SH-SY5Y (cell line): ENCODE measurements at regions not wholly inside any gene's neighbourhood (a gene's known extent, or its start where the extent isn't known, plus 50 kb on each side); places are given as distances from the start of the nearest gene placed in this dataset.

ENCODE experiments used
- GATA2 ChIP-seq: IDR thresholded peaks from 2 replicates; pipeline ENCODE4 v1.6.1; 2011; ENCODE audit warnings: mild to moderate bottlenecking, low read depth, low read length
- GATA3 ChIP-seq: IDR thresholded peaks from 2 replicates; pipeline ENCODE4 v1.6.1; 2011; ENCODE audit warnings: low read depth, mild to moderate bottlenecking, low read length, moderate library complexity

GRCh38 chr3:13224967-13225366 is 151.7 kb upstream of the IQSEC1 start:
- no peak for TF ChIP-seq GATA3
- TF ChIP-seq GATA2: no peak

- TF ChIP-seq GATA2 (no peak), GATA3 (no peak)
Observed at GRCh38 chr3:13223574-13224237, 150.5 kb upstream of the IQSEC1 start.

- TF ChIP-seq GATA2 (no peak), GATA3 (no peak)
Observed at GRCh38 chr3:13222891-13223573, 149.8 kb upstream of the IQSEC1 start.

DNA sequence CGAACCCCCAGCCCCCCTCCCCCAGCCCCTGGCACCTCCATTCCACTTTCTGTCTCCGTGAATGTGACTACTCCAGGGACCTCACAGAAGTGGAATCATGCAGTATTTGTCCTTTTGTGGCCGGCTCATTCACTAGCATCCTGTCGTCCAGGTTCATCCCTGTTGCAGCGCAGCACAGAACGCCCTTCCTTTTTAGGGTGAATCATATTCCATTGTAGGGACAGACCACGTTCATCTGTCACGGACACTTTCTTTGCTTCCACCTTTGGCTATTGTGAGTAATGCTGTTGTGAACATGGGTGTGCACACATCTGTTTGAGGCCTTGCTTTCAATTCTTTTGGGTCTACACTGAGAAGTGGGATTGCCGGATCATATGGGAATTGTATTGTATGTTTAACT is 148.9 kb upstream of the IQSEC1 start:
- TF ChIP-seq GATA3: no peak

DNA sequence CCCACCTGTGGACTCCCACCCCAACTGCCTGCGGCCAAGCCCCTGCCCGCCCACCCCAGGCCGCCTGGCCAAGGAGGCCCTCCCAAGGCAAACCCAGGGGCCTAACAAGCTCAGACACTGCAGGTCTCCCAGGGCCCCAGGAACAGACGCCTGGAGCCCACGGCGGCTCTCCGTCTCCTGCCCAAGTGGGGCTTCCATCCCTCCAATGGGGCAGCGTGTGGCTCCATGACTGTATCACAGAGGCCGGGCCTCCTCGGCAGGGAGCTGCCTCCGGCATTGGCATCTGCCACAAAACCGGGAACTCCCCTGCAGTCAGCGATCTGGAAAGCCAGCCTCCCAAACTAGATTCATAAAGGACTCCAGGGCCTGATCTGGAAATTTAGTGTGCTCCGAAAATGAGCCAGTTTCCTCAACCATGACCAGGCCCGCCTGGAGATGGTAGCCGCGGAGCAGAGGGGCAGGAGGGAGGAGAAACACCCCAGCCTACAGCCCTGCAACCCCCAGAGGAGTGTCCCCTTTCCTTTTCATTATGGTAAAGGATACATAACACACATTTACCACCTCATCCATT is 148.3 kb upstream of the IQSEC1 start:
- TF ChIP-seq GATA2: no peak
- no peak for TF ChIP-seq GATA3

DNA sequence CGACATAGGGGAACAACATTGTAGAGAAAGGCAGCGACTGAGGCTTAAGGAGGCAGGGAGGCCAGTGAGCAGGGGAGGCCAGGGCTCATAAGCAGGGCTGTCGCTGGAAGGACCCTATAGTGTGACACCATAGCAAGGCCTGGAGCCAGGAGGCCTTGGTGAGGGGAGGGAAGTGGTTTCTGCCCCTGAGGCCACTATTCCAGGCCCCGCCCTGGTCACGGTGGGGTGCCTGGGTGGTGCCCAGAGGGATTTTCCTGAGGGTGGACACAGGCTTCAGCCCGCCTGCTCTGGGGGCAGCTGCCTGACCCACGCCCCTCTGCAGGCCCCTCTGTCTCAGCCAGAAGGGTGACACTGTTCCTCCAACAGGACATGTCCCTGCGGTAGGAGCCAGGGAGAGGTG is 147.8 kb upstream of the IQSEC1 start:
- TF ChIP-seq GATA2 (no peak), GATA3 (no peak)

DNA sequence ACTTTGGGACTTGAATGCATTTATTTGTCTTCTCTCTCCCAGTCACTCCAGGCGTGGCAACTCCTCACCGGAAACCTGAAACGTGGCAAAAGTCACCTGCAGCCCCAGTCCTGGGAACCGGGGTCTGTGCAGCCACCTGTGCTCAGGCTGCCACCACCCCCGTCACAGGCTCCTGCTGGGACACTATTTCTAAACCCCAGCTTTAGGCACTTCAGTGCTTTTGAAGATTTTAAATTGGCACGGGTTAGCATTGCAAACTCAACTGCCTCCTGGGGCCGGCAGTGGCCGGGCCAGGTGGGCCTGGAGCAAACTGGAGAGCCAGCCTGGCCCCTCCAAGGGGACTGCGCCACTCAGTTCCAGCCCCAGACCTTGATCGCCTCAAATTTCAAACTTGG is 146.7 kb upstream of the IQSEC1 start:
- TF ChIP-seq GATA3 (no peak), GATA2 (no peak)

GRCh38 chr3:13219077-13219901 is 146.1 kb upstream of the IQSEC1 start:
- TF ChIP-seq GATA3 (no peak), GATA2 (no peak)

- TF ChIP-seq GATA2 (no peak), GATA3 (no peak)
Observed at GRCh38 chr3:13218541-13218908, 145.3 kb upstream of the IQSEC1 start.

DNA sequence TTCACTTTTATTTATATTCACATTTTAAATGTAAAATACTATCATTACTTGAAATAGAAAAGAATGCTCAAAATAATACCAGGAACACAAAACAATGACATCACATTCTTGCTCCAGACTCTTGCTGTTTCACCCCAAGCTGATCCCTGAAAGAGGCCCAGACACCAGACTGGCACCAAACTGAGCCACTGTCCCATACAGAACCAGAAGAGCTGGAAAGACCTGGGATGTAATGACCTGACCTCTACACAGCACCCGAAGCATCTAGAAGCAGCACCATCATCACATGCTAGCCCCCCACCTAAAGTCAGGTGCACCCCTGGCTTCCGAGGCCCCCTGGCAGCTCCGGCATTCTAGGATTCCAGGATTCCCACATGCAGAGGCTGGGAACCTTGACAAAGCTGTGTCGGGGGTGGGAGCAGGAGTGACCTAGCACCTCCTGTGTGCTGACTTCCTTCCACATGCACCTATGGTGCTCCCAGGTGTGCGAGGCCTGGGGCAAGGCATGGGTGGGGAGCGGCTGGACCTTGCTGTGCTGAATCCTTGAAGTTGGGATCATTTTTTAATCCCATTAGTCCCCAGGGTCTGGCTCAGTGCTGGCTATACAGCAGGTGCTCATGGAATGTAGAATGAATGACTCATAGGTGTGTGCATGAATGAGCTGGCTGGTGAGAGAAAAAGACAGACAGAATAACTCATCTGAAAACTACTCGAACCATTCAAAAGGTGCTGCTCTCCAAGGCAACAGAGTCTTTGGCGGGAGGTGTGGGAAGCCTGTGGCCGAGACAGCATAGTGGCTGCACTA is 144.7 kb upstream of the IQSEC1 start:
- TF ChIP-seq GATA2: no peak
- TF ChIP-seq GATA3: no peak

- TF ChIP-seq GATA2: no peak
- TF ChIP-seq GATA3: no peak
Observed at GRCh38 chr3:13217253-13217652, 144.0 kb upstream of the IQSEC1 start.

- TF ChIP-seq GATA3 (no peak), GATA2 (no peak)
Observed at GRCh38 chr3:13215940-13216546, 142.8 kb upstream of the IQSEC1 start.

GRCh38 chr3:13214847-13215472 is 141.7 kb upstream of the IQSEC1 start:
- no peak for TF ChIP-seq GATA3
- no peak for TF ChIP-seq GATA2

GRCh38 chr3:13213911-13214846 is 140.9 kb upstream of the IQSEC1 start:
- no peak for TF ChIP-seq GATA3
- no peak for TF ChIP-seq GATA2
